DND-41 (cell line): ENCODE measurements at regions not wholly inside any gene's neighbourhood (a gene's known extent, or its start where the extent isn't known, plus 50 kb on each side); places are given as distances from the start of the nearest gene placed in this dataset.

Source experiments
- CTCF ChIP-seq: IDR thresholded peaks from 2 replicates; pipeline ENCODE4 v1.5.1; 2012; ENCODE audit warnings: borderline replicate concordance, low read length, moderate library complexity, mild to moderate bottlenecking; ENCODE audit not compliant: poor library complexity, severe bottlenecking; ENCODE audit errors: extremely low read depth
- EZH2 ChIP-seq: IDR thresholded peaks from 3 replicates; pipeline ENCODE4 v1.6.1; 2012; ENCODE audit warnings: borderline replicate concordance, low read depth, mild to moderate bottlenecking, moderate library complexity, low read length, inconsistent platforms; ENCODE audit not compliant: severe bottlenecking

- no peak for TF ChIP-seq CTCF
- no peak for TF ChIP-seq EZH2
Observed at GRCh38 chr20:53878262-53879047, 191.9 kb downstream of the BCAS1 start.
